ENCODE measurements at regions not wholly inside any gene's neighbourhood (a gene's known extent, or its start where the extent isn't known, plus 50 kb on each side); places are given as distances from the start of the nearest gene placed in this dataset.

DNA sequence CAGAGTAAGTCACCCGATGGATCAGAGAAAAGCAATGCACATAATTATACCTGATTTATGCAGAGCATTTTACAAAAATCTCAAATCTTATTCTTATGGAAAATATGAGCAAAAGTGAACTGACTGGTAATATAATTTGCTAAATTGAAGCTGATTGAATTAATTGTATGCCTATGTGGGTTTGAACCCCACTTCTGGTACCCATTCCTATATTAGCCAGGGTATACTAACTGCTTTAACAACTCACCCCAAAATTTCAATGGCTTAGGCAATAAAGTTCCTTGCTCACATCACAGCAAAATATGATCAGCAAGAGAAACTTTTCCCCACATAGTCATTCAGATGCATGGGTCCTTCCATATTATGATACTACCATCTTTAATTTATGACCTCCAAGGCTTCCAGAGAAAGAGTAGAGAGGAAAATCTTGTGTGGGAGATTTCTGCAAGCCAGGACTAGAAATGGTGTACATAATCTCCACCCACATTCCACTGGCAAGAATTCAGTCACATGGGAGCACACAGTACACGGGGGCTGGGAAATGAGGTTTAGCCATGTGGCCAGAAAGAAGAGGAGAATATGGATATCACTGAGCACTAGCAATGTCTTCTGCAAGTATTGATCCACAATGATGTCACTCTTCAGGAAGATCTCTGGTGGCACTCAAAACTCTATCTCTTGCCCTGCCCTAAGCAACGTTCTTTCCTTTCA lies 640.7 kb downstream of the BCOR start:
- TF ChIP-seq, protein P1, sequence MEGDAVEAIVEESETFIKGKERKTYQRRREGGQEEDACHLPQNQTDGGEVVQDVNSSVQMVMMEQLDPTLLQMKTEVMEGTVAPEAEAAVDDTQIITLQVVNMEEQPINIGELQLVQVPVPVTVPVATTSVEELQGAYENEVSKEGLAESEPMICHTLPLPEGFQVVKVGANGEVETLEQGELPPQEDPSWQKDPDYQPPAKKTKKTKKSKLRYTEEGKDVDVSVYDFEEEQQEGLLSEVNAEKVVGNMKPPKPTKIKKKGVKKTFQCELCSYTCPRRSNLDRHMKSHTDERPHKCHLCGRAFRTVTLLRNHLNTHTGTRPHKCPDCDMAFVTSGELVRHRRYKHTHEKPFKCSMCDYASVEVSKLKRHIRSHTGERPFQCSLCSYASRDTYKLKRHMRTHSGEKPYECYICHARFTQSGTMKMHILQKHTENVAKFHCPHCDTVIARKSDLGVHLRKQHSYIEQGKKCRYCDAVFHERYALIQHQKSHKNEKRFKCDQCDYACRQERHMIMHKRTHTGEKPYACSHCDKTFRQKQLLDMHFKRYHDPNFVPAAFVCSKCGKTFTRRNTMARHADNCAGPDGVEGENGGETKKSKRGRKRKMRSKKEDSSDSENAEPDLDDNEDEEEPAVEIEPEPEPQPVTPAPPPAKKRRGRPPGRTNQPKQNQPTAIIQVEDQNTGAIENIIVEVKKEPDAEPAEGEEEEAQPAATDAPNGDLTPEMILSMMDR (conservative IDR thresholded peaks at IDR 0.05; ENCODE audit: low read depth, low read length), result no peak
- TF ChIP-seq POLR2A (IDR thresholded peaks at IDR 0.05; ENCODE audit: low read depth, low read length), result no peak

Measured in IMR-90 (cell line).